H9 (cell line): ENCODE measurements at regions not wholly inside any gene's neighbourhood (a gene's known extent, or its start where the extent isn't known, plus 50 kb on each side); places are given as distances from the start of the nearest gene placed in this dataset.

Source experiments
- DNase-seq: peaks from one replicate; pipeline ENCODE4 v3.0.0-alpha.2; 2017
- H2AFZ ChIP-seq: one replicate; pipeline ENCODE4 v1.6.1; 2013; ENCODE audit warnings: mild to moderate bottlenecking, low read length, control low read depth, moderate library complexity
- H2AK5ac ChIP-seq: 2 replicates; pipeline ENCODE4 v1.6.1; 2013; ENCODE audit warnings: low read length, control low read depth, mixed read lengths; ENCODE audit not compliant: insufficient read length
- H2BK120ac ChIP-seq: one replicate; pipeline ENCODE4 v1.6.1; 2013; ENCODE audit warnings: low read depth, mild to moderate bottlenecking, low read length, control low read depth, inconsistent platforms; ENCODE audit not compliant: poor library complexity, severe bottlenecking
- H2BK12ac ChIP-seq: 2 replicates; pipeline ENCODE4 v1.6.1; 2013; ENCODE audit warnings: low read length, control low read depth, mixed read lengths, low read depth; ENCODE audit not compliant: insufficient read length
- H2BK15ac ChIP-seq: 2 replicates; pipeline ENCODE4 v1.6.1; 2013; ENCODE audit warnings: low read depth, low read length, control low read depth
- H2BK20ac ChIP-seq: one replicate; pipeline ENCODE4 v1.6.1; 2013; ENCODE audit warnings: low read depth, mild to moderate bottlenecking, low read length, control low read depth, inconsistent platforms; ENCODE audit not compliant: poor library complexity, severe bottlenecking
- H2BK5ac ChIP-seq: 2 replicates; pipeline ENCODE4 v1.6.1; 2013; ENCODE audit warnings: low read length, control low read depth, mixed read lengths; ENCODE audit not compliant: insufficient read length
- H3K14ac ChIP-seq: 2 replicates; pipeline ENCODE4 v1.6.1; 2013; ENCODE audit warnings: low read length, control low read depth; ENCODE audit not compliant: insufficient read depth
- H3K18ac ChIP-seq: 2 replicates; pipeline ENCODE4 v1.6.1; 2013; ENCODE audit warnings: low read depth, mild to moderate bottlenecking, mixed read lengths, low read length, control low read depth; ENCODE audit not compliant: insufficient read length
- H3K23ac ChIP-seq: 2 replicates; pipeline ENCODE4 v1.6.1; 2013; ENCODE audit warnings: low read length, control low read depth, mixed read lengths, low read depth; ENCODE audit not compliant: insufficient read length
- H3K23me2 ChIP-seq: 2 replicates; pipeline ENCODE4 v1.6.1; 2013; ENCODE audit warnings: low read depth, mild to moderate bottlenecking, mixed read lengths, low read length, control low read depth; ENCODE audit not compliant: insufficient read length, poor library complexity, severe bottlenecking
- H3K27ac ChIP-seq: 2 replicates; pipeline ENCODE4 v1.5.1; 2013; ENCODE audit warnings: low read length, control low read depth, mixed read lengths, low read depth; ENCODE audit not compliant: insufficient read length
- H3K27me3 ChIP-seq: 2 replicates; pipeline ENCODE4 v1.6.1; 2013; ENCODE audit warnings: low read length, control low read depth, inconsistent platforms; ENCODE audit not compliant: insufficient read depth
- H3K4ac ChIP-seq: 2 replicates; pipeline ENCODE4 v1.6.1; 2013; ENCODE audit warnings: low read depth, mild to moderate bottlenecking, control low read depth, inconsistent platforms, low read length, moderate library complexity
- H3K4me1 ChIP-seq: 2 replicates; pipeline ENCODE4 v1.6.1; 2013; ENCODE audit warnings: low read length, control low read depth, inconsistent platforms; ENCODE audit not compliant: insufficient read depth
- H3K4me2 ChIP-seq: 2 replicates; pipeline ENCODE4 v1.6.1; 2013; ENCODE audit warnings: low read length, control low read depth, mixed read lengths; ENCODE audit not compliant: insufficient read length, insufficient read depth
- H3K56ac ChIP-seq: 2 replicates; pipeline ENCODE4 v1.6.1; 2013; ENCODE audit warnings: low read depth, mild to moderate bottlenecking, mixed read lengths, low read length, control low read depth; ENCODE audit not compliant: insufficient read length
- H3K79me1 ChIP-seq: 2 replicates; pipeline ENCODE4 v1.6.1; 2013; ENCODE audit warnings: low read depth, mild to moderate bottlenecking, moderate library complexity, low read length, control low read depth, inconsistent platforms; ENCODE audit not compliant: insufficient read depth, poor library complexity, severe bottlenecking
- H3K79me2 ChIP-seq: 2 replicates; pipeline ENCODE4 v1.6.1; 2013; ENCODE audit warnings: low read length, control low read depth, inconsistent platforms; ENCODE audit not compliant: insufficient read depth
- H3K9ac ChIP-seq: 2 replicates; pipeline ENCODE4 v1.6.1; 2013; ENCODE audit warnings: low read length, control low read depth, mixed read lengths; ENCODE audit not compliant: insufficient read length; ENCODE audit errors: extremely low read depth
- H3K9me3 ChIP-seq: one replicate; pipeline ENCODE4 v1.6.1; 2013; ENCODE audit warnings: low read depth, low read length, inconsistent platforms; ENCODE audit not compliant: control insufficient read depth
- H3T11ph ChIP-seq: one replicate; pipeline ENCODE4 v1.6.1; 2013; ENCODE audit warnings: mild to moderate bottlenecking, low read length, control low read depth, inconsistent platforms
- H4K20me1 ChIP-seq: one replicate; pipeline ENCODE4 v1.6.1; 2013; ENCODE audit not compliant: control insufficient read depth, insufficient read length, insufficient read depth
- H4K5ac ChIP-seq: 2 replicates; pipeline ENCODE4 v1.6.1; 2013; ENCODE audit warnings: low read depth, mild to moderate bottlenecking, mixed read lengths, low read length, control low read depth; ENCODE audit not compliant: insufficient read length
- H4K8ac ChIP-seq: replicated peaks from 2 replicates; pipeline ENCODE4 v1.6.1; 2013; ENCODE audit warnings: low read length, control low read depth, mixed read lengths, low read depth; ENCODE audit not compliant: insufficient read length
- H4K91ac ChIP-seq: 2 replicates; pipeline ENCODE4 v1.6.1; 2013; ENCODE audit warnings: low read depth, mild to moderate bottlenecking, moderate library complexity, mixed read lengths, low read length, control low read depth; ENCODE audit not compliant: insufficient read length
- H3K27ac Mint-ChIP-seq, 3 experiments: 2 replicates in 2 of 3; 3 replicates in 1 of 3; pipeline ENCODE4 v1.8.0; 2020 to 2021; ENCODE audit warnings: mixed read lengths in 3 of 3, mild to moderate bottlenecking in 1 of 3, moderate library complexity in 1 of 3
- H3K27me3 Mint-ChIP-seq: 2 replicates; pipeline ENCODE4 v1.8.0; 2021; ENCODE audit warnings: low read depth, mild to moderate bottlenecking, moderate library complexity, mixed read lengths
- H3K36me3 Mint-ChIP-seq, 3 experiments: 2 replicates in 2 of 3; 3 replicates in 1 of 3; pipeline ENCODE4 v1.8.0; 2020 to 2021; ENCODE audit warnings: low read depth in 3 of 3, mixed read lengths in 3 of 3; ENCODE audit not compliant: insufficient read depth in 1 of 3
- H3K4me1 Mint-ChIP-seq, 2 experiments: 2 replicates each; pipeline ENCODE4 v1.8.0; 2020; ENCODE audit warnings: mixed read lengths in 2 of 2
- H3K4me3 Mint-ChIP-seq, 2 experiments: 2 replicates in 1 of 2; 3 replicates in 1 of 2; pipeline ENCODE4 v1.8.0; 2020 to 2021; ENCODE audit warnings: mild to moderate bottlenecking in 2 of 2, mixed read lengths in 2 of 2, moderate library complexity in 1 of 2
- H3K9me3 Mint-ChIP-seq, 2 experiments: 2 replicates in 1 of 2; 3 replicates in 1 of 2; pipeline ENCODE4 v1.8.0; 2020; ENCODE audit warnings: mild to moderate bottlenecking in 2 of 2, mixed read lengths in 2 of 2, moderate library complexity in 1 of 2
- CTCF ChIP-seq: fragments of 200-600 bp; sonication (generic); conservative IDR thresholded peaks from 3 replicates; pipeline ENCODE4 v1.8.0; 2021; ENCODE audit warnings: antibody characterized with exemption, mild to moderate bottlenecking
- WGBS: extraction: QIAGEN DNeasy Blood & Tissue Kit; methylation state at CpG from one replicate; pipeline ENCODE4 v1.1.7; 2013; ENCODE audit warnings: missing lambda C conversion rate, low lambda C conversion rate, mixed read lengths; ENCODE audit not compliant: insufficient read length; ENCODE audit errors: extremely low coverage; 5-methylcytosine and 5-hydroxymethylcytosine counted together

GRCh38 chr9:100794738-100795269, 216.9 kb downstream of the CAVIN4 start:
- no peaks in the 10 kb centered on the region for H3K9me3 Mint-ChIP-seq
- Histone ChIP-seq H3K23ac (no peak overlapping the region), H2BK15ac (no peak overlapping the region), H3K14ac (no peak overlapping the region), H3K4me2 (no peak overlapping the region), H2AK5ac (no peak overlapping the region), H3K4me1 (no peaks in the 10 kb centered on the region), H2AFZ (no peak overlapping the region), H3K79me1 (no peaks in the 10 kb centered on the region), H3K18ac (no peak overlapping the region), H2BK20ac (no peak overlapping the region), H2BK12ac (no peak overlapping the region), H3K27me3 (no peaks in the 10 kb centered on the region), H3K9me3 (no peaks in the 10 kb centered on the region), H2BK5ac (no peak overlapping the region), H3K23me2 (no peaks in the 10 kb centered on the region), H4K91ac (no peak overlapping the region), H3K79me2 (no peaks in the 10 kb centered on the region), H3K56ac (no peak overlapping the region), H3T11ph (no peak overlapping the region), H2BK120ac (no peak overlapping the region), H3K27ac (no peak overlapping the region), H4K5ac (no peak overlapping the region), H4K20me1 (no peaks in the 10 kb centered on the region), H3K9ac (no peak overlapping the region), H3K4ac (no peak overlapping the region), H4K8ac (no peak overlapping the region)
- no peak for TF ChIP-seq CTCF
- H3K36me3 Mint-ChIP-seq, result no peaks in the 10 kb centered on the region
- no peak for DNase-seq
- H3K27me3 Mint-ChIP-seq, result no peaks in the 10 kb centered on the region; the same call in 1 of the 2 replicates
- H3K4me3 Mint-ChIP-seq, result no peak overlapping the region
- H3K4me1 Mint-ChIP-seq, result no peaks in the 10 kb centered on the region
- H3K27ac Mint-ChIP-seq, result no peak overlapping the region
- no CpG with 5 or more reads among the region's 5 CpGs for WGBS
